H1 (cell line): ENCODE measurements at regions not wholly inside any gene's neighbourhood (a gene's known extent, or its start where the extent isn't known, plus 50 kb on each side); places are given as distances from the start of the nearest gene placed in this dataset.

ENCODE experiments used
- CTCF ChIA-PET: fragments of 300-600 bp; sonication (Branson Sonifier 250); formaldehyde crosslinking; loops from one replicate; lab custom pipeline; 2021; ENCODE audit not compliant: partially characterized antibody; lab: Charles Lee
- POLR2A ChIA-PET: fragments of 300-600 bp; sonication (Branson Sonifier 250); formaldehyde crosslinking; loops from one replicate; lab custom pipeline; 2021; ENCODE audit warnings: inconsistent platforms; ENCODE audit not compliant: partially characterized antibody; lab: Charles Lee
- DNase-seq, 2 experiments: peaks; one replicate each; pipeline versions ENCODE4 v3.0.0 to v3.0.0-alpha.2; 2010 to 2022; ENCODE audit warnings: low spot score in 2 of 2, low read depth in 1 of 2, mixed read lengths in 1 of 2
- FAIRE-seq: peaks from 2 replicates; lab custom pipeline; 2011; peaks lifted over from hg19 to GRCh38; lab: Jason Lieb, UNC
- H2AFZ ChIP-seq: 2 replicates; pipeline ENCODE4 v1.8.1; 2012; ENCODE audit warnings: low read length, inconsistent platforms
- H2AK5ac ChIP-seq: 2 replicates; pipeline ENCODE4 v1.6.1; 2013; ENCODE audit warnings: low read depth, low read length
- H2BK120ac ChIP-seq: replicated peaks from 2 replicates; pipeline ENCODE3; 2013; ENCODE audit warnings: low read depth, low read length, inconsistent platforms
- H2BK12ac ChIP-seq: 2 replicates; pipeline ENCODE4 v1.6.1; 2013; ENCODE audit warnings: low read depth, low read length
- H2BK15ac ChIP-seq: 2 replicates; pipeline ENCODE4 v1.6.1; 2013; ENCODE audit warnings: low read length
- H2BK20ac ChIP-seq: 2 replicates; pipeline ENCODE4 v1.6.1; 2013; ENCODE audit warnings: low read length
- H2BK5ac ChIP-seq: 2 replicates; pipeline ENCODE4 v1.6.1; 2013; ENCODE audit warnings: low read depth, low read length
- H3K14ac ChIP-seq: 2 replicates; pipeline ENCODE4 v1.6.1; 2013; ENCODE audit warnings: inconsistent platforms; ENCODE audit not compliant: insufficient read length
- H3K18ac ChIP-seq: 2 replicates; pipeline ENCODE4 v1.6.1; 2013; ENCODE audit warnings: low read length; ENCODE audit errors: extremely low read depth
- H3K23ac ChIP-seq: 2 replicates; pipeline ENCODE4 v1.6.1; 2013; ENCODE audit warnings: inconsistent platforms; ENCODE audit not compliant: insufficient read length
- H3K23me2 ChIP-seq: 2 replicates; pipeline ENCODE4 v1.6.1; 2013; ENCODE audit warnings: low read depth, low read length
- H3K27ac ChIP-seq: 2 replicates; pipeline ENCODE4 v1.6.1; 2011; ENCODE audit warnings: low read depth, low read length, inconsistent platforms
- H3K27me3 ChIP-seq, 4 experiments: replicated peaks in 1 of 4; 1 replicate in 1 of 4; 2 replicates in 3 of 4; pipeline versions ENCODE4 v1.6.1 to v1.8.1; 2011 to 2013; ENCODE audit warnings: low read length in 3 of 4, mild to moderate bottlenecking in 3 of 4, inconsistent platforms in 2 of 4, mixed read lengths in 2 of 4, moderate library complexity in 1 of 4; ENCODE audit not compliant: control insufficient read depth in 3 of 4, insufficient read depth in 3 of 4; ENCODE audit errors: extremely low read depth in 1 of 4
- H3K36me3 ChIP-seq, 4 experiments: 2 replicates each; pipeline versions ENCODE4 v1.6.1 to v1.8.1; 2011 to 2013; ENCODE audit warnings: mild to moderate bottlenecking in 4 of 4, low read length in 3 of 4, moderate library complexity in 2 of 4, control low read depth in 1 of 4, inconsistent platforms in 1 of 4; ENCODE audit not compliant: insufficient read depth in 4 of 4, control insufficient read depth in 2 of 4
- H3K4ac ChIP-seq: replicated peaks from 2 replicates; pipeline ENCODE3; 2013; ENCODE audit warnings: low read length, low read depth, mixed read lengths, inconsistent platforms; ENCODE audit not compliant: insufficient read length
- H3K4me1 ChIP-seq, 4 experiments: replicated peaks in 1 of 4; 1 replicate in 1 of 4; 2 replicates in 3 of 4; pipeline versions ENCODE4 v1.6.1 to v1.8.1; 2011 to 2013; ENCODE audit warnings: low read length in 3 of 4, inconsistent platforms in 2 of 4, mixed read lengths in 1 of 4; ENCODE audit not compliant: insufficient read depth in 4 of 4, control insufficient read depth in 3 of 4
- H3K4me2 ChIP-seq, 2 experiments: 2 replicates each; pipeline versions ENCODE4 v1.6.1 to v1.8.1; 2011 to 2013; ENCODE audit warnings: low read depth in 2 of 2, low read length in 2 of 2, control low read depth in 1 of 2, inconsistent platforms in 1 of 2, mild to moderate bottlenecking in 1 of 2; ENCODE audit not compliant: insufficient read depth in 1 of 2
- H3K4me3 ChIP-seq, 4 experiments: fragments of 200-600, 300-600 bp in 1 of 4; sonication (generic), shearing (Covaris generic), sonication (Bioruptor Twin) in 1 of 4; 2 replicates each; pipeline versions ENCODE4 v1.5.1 to v1.8.1; 2011 to 2016; ENCODE audit warnings: low read length in 4 of 4, low read depth in 3 of 4, control low read depth in 2 of 4, inconsistent platforms in 2 of 4, mild to moderate bottlenecking in 2 of 4, mixed read lengths in 1 of 4, moderate library complexity in 1 of 4; ENCODE audit not compliant: insufficient read depth in 2 of 4; ENCODE audit errors: extremely low read depth in 1 of 4
- H3K56ac ChIP-seq: replicated peaks from 2 replicates; pipeline ENCODE3; 2013; ENCODE audit warnings: low read depth, mild to moderate bottlenecking, mixed read lengths, low read length, inconsistent platforms; ENCODE audit not compliant: insufficient read length
- H3K79me1 ChIP-seq: 2 replicates; pipeline ENCODE4 v1.6.1; 2013; ENCODE audit warnings: low read depth, low read length, control low read depth
- H3K79me2 ChIP-seq, 2 experiments: 2 replicates each; pipeline versions ENCODE4 v1.6.1 to v1.8.1; 2012 to 2013; ENCODE audit warnings: low read length in 2 of 2, mild to moderate bottlenecking in 2 of 2, inconsistent platforms in 1 of 2; ENCODE audit not compliant: insufficient read depth in 2 of 2, control insufficient read depth in 1 of 2
- H3K9ac ChIP-seq, 4 experiments: replicated peaks in 1 of 4; 1 replicate in 1 of 4; 2 replicates in 3 of 4; pipeline versions ENCODE4 v1.6.1 to v1.8.1; 2011 to 2013; ENCODE audit warnings: low read depth in 3 of 4, low read length in 3 of 4, control low read depth in 2 of 4, mild to moderate bottlenecking in 2 of 4, moderate library complexity in 2 of 4, inconsistent platforms in 1 of 4; ENCODE audit errors: extremely low read depth in 1 of 4
- H3K9me3 ChIP-seq, 2 experiments: 2 replicates each; pipeline versions ENCODE4 v1.6.1 to v1.8.1; 2012 to 2013; ENCODE audit warnings: mild to moderate bottlenecking in 2 of 2, moderate library complexity in 2 of 2, control low read depth in 1 of 2, inconsistent platforms in 1 of 2, low read depth in 1 of 2, low read length in 1 of 2, mixed read lengths in 1 of 2; ENCODE audit not compliant: insufficient read depth in 2 of 2
- H4K20me1 ChIP-seq, 2 experiments: replicated peaks in 1 of 2; 2 replicates each; pipeline versions ENCODE3 to v1.8.1; 2011 to 2013; ENCODE audit warnings: inconsistent platforms in 2 of 2, low read length in 2 of 2, mild to moderate bottlenecking in 1 of 2; ENCODE audit not compliant: insufficient read depth in 2 of 2, control insufficient read depth in 1 of 2
- H4K5ac ChIP-seq: 2 replicates; pipeline ENCODE4 v1.6.1; 2013; ENCODE audit warnings: low read length, low read depth, mixed read lengths, inconsistent platforms; ENCODE audit not compliant: insufficient read length
- H4K8ac ChIP-seq: 2 replicates; pipeline ENCODE4 v1.8.0; 2013; ENCODE audit warnings: mild to moderate bottlenecking, moderate library complexity, low read length, inconsistent platforms; ENCODE audit not compliant: insufficient read depth; ENCODE audit errors: extremely low read depth
- H4K91ac ChIP-seq: replicated peaks from 2 replicates; pipeline ENCODE3; 2013; ENCODE audit warnings: low read length, mixed read lengths, inconsistent platforms; ENCODE audit not compliant: insufficient read length
- BACH1 ChIP-seq: IDR thresholded peaks from 2 replicates; pipeline ENCODE4 v1.6.1; 2012; ENCODE audit warnings: low read length, improper control_type of control experiment
- BRCA1 ChIP-seq: IDR thresholded peaks from 2 replicates; pipeline ENCODE4 v1.6.1; 2012; ENCODE audit warnings: low read depth, low read length, improper control_type of control experiment
- FOSL1 ChIP-seq: IDR thresholded peaks from 2 replicates; pipeline ENCODE4 v1.6.1; 2011; ENCODE audit warnings: mild to moderate bottlenecking, low read depth, low read length, moderate library complexity; ENCODE audit not compliant: insufficient read depth
- HDAC6 ChIP-seq: IDR thresholded peaks from one replicate; pipeline ENCODE4 v1.7.1; 2012; ENCODE audit warnings: low read depth, mild to moderate bottlenecking, inconsistent platforms, low read length, moderate library complexity
- SRF ChIP-seq: IDR thresholded peaks from 2 replicates; pipeline ENCODE4 v1.6.1; 2011; ENCODE audit warnings: mild to moderate bottlenecking, low read depth, low read length, moderate library complexity
- YY1 ChIP-seq: IDR thresholded peaks from 2 replicates; pipeline ENCODE4 v1.6.1; 2011; ENCODE audit warnings: low read depth, mild to moderate bottlenecking, low read length
- WGBS, 2 experiments: shearing (Covaris generic) in 1 of 2; methylation state at CpG; one replicate each; pipeline versions ENCODE4 v1.1.6 to v1.1.7; 2013 to 2015; ENCODE audit warnings: low lambda C conversion rate in 2 of 2, mixed read lengths in 2 of 2, inconsistent platforms in 1 of 2, low coverage in 1 of 2, missing lambda C conversion rate in 1 of 2; ENCODE audit not compliant: insufficient replicate concordance in 2 of 2, insufficient coverage in 1 of 2, insufficient read length in 1 of 2; ENCODE audit errors: extremely low coverage in 1 of 2, missing lambda C conversion rate in 1 of 2; 5-methylcytosine and 5-hydroxymethylcytosine counted together

- no peaks in the 10 kb centered on the region for H3K79me1 ChIP-seq
- H3K27me3 ChIP-seq, result no peaks in the 10 kb centered on the region
- no peaks in the 10 kb centered on the region for H3K36me3 ChIP-seq
- POLR2A ChIA-PET, result no interaction called here
- FAIRE-seq, result no peak
- no peak overlapping the region for H3K18ac ChIP-seq
- no peak overlapping the region for H2BK12ac ChIP-seq
- WGBS, 2 experiments, result 82% methylated on average over 4 of the region's 4 CpGs; no CpG with 5 or more reads in 1 of the 2 experiments
- no peak overlapping the region for H2BK120ac ChIP-seq
- CTCF ChIA-PET, result no interaction called here
- no peaks in the 10 kb centered on the region for H3K79me2 ChIP-seq
- no peak for DNase-seq
- H3K9ac ChIP-seq, result no peak overlapping the region
- no peak overlapping the region for H4K8ac ChIP-seq
- H4K5ac ChIP-seq, result no peak overlapping the region
- no peak overlapping the region for H3K14ac ChIP-seq
- no peak overlapping the region for H4K91ac ChIP-seq
- H2AFZ ChIP-seq, result no peak overlapping the region
- H3K56ac ChIP-seq, result no peak overlapping the region
- H2BK5ac ChIP-seq, result no peak overlapping the region
- peaks cover 2% of the 10 kb centered on the region; the same call in 1 of the 2 replicates for H3K23me2 ChIP-seq
- no peak overlapping the region for H2AK5ac ChIP-seq
- no peak overlapping the region for H3K23ac ChIP-seq
- no peaks in the 10 kb centered on the region for H3K9me3 ChIP-seq
- H2BK20ac ChIP-seq, result no peak overlapping the region
- H3K4me1 ChIP-seq, result no peaks in the 10 kb centered on the region
- no peak overlapping the region for H3K27ac ChIP-seq
- H3K4ac ChIP-seq, result no peak overlapping the region
- H3K4me2 ChIP-seq, result no peak overlapping the region
- H4K20me1 ChIP-seq, result no peaks in the 10 kb centered on the region
- no peak overlapping the region for H2BK15ac ChIP-seq
- no peak overlapping the region for H3K4me3 ChIP-seq
- no peak for TF ChIP-seq SRF
- no peak for TF ChIP-seq BRCA1
- no peak for TF ChIP-seq YY1
- TF ChIP-seq FOSL1, result no peak
- TF ChIP-seq BACH1, result no peak
- no peak for TF ChIP-seq HDAC6
These were observed 876.8 kb upstream of the WWC1 start for GRCh38 chr5:167414611-167415010.
